HEK293 (cell line): ENCODE measurements at regions not wholly inside any gene's neighbourhood (a gene's known extent, or its start where the extent isn't known, plus 50 kb on each side); places are given as distances from the start of the nearest gene placed in this dataset.

Source experiments
- SETDB1 ChIP-seq: IDR thresholded peaks from one replicate; pipeline ENCODE4 v1.6.1; 2017; ENCODE audit warnings: mild to moderate bottlenecking, low read length, moderate library complexity, mixed read lengths; ENCODE audit not compliant: insufficient read length
- ZBTB7A ChIP-seq: fragments of 450-650 bp; formaldehyde crosslinking; IDR thresholded peaks from 2 replicates; pipeline ENCODE4 v1.5.1; 2016; ENCODE audit warnings: low read depth, missing biosample characterization, missing genetic modification characterization
- ZNF157 ChIP-seq: fragments of 450-650 bp; formaldehyde crosslinking; IDR thresholded peaks from 2 replicates; pipeline ENCODE4 v1.5.1; 2016; ENCODE audit warnings: missing biosample characterization, missing genetic modification characterization
- ZNF274 ChIP-seq, 2 experiments: fragments of 200-500 bp in 1 of 2; fragments of 450-650 bp in 1 of 2; sonication (Bioruptor generic) in 1 of 2; formaldehyde crosslinking in 1 of 2; IDR thresholded peaks; 2 replicates each; pipeline versions ENCODE4 v1.5.1 to v1.6.1; 2014 to 2016; ENCODE audit warnings: borderline replicate concordance in 1 of 2, inconsistent platforms in 1 of 2, low read length in 1 of 2, missing biosample characterization in 1 of 2, missing genetic modification characterization in 1 of 2
- ZNF416 ChIP-seq: fragments of 450-650 bp; formaldehyde crosslinking; IDR thresholded peaks from 2 replicates; pipeline ENCODE4 v1.5.1; 2016; ENCODE audit warnings: missing biosample characterization, missing genetic modification characterization
- ZSCAN16 ChIP-seq: fragments of 450-650 bp; formaldehyde crosslinking; IDR thresholded peaks from 2 replicates; pipeline ENCODE4 v1.5.1; 2016; ENCODE audit warnings: missing biosample characterization, missing genetic modification characterization
- TF ChIP-seq, protein P1 (sequence below): fragments of 450-650 bp; formaldehyde crosslinking; IDR thresholded peaks from 2 replicates; pipeline ENCODE4 v1.5.1; 2016; ENCODE audit warnings: missing biosample characterization, missing genetic modification characterization
- TF ChIP-seq, protein P2 (sequence below): fragments of 450-650 bp; formaldehyde crosslinking; IDR thresholded peaks from 2 replicates; pipeline ENCODE4 v1.5.1; 2017; ENCODE audit warnings: missing biosample characterization, missing genetic modification characterization
- TF ChIP-seq, protein P3 (sequence below): fragments of 450-650 bp; formaldehyde crosslinking; IDR thresholded peaks from 2 replicates; pipeline ENCODE4 v1.5.1; 2016; ENCODE audit warnings: missing biosample characterization, missing genetic modification characterization
- TF ChIP-seq, protein P4 (sequence below): fragments of 450-650 bp; formaldehyde crosslinking; optimal IDR thresholded peaks from 2 replicates; pipeline ENCODE3; 2016; ENCODE audit warnings: missing biosample characterization, mild to moderate bottlenecking, missing genetic modification characterization

DNA sequence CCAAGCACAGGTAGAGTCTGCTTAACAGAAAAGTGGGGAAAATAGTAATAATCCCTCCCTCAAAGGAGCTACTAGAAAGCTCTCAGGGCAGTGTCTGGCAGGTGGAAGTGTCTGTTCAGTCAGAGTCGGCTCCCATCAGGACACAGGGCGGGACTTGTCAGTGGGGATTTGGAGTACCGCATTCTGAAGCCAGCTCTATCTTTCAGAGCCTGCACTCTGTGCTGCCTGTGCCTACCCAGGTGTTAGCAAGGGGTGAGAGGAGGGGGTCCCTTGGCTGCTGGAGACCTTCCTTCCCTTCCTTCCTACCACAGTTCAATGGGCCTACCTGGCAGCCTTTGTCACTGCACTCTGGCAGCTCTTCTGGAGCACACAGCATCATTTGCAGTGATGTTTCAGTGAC is 615.5 kb downstream of the AJAP1 start:
- no peak for TF ChIP-seq ZNF416
- TF ChIP-seq, protein P1, sequence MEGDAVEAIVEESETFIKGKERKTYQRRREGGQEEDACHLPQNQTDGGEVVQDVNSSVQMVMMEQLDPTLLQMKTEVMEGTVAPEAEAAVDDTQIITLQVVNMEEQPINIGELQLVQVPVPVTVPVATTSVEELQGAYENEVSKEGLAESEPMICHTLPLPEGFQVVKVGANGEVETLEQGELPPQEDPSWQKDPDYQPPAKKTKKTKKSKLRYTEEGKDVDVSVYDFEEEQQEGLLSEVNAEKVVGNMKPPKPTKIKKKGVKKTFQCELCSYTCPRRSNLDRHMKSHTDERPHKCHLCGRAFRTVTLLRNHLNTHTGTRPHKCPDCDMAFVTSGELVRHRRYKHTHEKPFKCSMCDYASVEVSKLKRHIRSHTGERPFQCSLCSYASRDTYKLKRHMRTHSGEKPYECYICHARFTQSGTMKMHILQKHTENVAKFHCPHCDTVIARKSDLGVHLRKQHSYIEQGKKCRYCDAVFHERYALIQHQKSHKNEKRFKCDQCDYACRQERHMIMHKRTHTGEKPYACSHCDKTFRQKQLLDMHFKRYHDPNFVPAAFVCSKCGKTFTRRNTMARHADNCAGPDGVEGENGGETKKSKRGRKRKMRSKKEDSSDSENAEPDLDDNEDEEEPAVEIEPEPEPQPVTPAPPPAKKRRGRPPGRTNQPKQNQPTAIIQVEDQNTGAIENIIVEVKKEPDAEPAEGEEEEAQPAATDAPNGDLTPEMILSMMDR (tag by site-specific recombination) = no peak
- TF ChIP-seq, protein P2, sequence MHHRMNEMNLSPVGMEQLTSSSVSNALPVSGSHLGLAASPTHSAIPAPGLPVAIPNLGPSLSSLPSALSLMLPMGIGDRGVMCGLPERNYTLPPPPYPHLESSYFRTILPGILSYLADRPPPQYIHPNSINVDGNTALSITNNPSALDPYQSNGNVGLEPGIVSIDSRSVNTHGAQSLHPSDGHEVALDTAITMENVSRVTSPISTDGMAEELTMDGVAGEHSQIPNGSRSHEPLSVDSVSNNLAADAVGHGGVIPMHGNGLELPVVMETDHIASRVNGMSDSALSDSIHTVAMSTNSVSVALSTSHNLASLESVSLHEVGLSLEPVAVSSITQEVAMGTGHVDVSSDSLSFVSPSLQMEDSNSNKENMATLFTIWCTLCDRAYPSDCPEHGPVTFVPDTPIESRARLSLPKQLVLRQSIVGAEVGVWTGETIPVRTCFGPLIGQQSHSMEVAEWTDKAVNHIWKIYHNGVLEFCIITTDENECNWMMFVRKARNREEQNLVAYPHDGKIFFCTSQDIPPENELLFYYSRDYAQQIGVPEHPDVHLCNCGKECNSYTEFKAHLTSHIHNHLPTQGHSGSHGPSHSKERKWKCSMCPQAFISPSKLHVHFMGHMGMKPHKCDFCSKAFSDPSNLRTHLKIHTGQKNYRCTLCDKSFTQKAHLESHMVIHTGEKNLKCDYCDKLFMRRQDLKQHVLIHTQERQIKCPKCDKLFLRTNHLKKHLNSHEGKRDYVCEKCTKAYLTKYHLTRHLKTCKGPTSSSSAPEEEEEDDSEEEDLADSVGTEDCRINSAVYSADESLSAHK (tag by site-specific recombination) = no peak
- TF ChIP-seq ZSCAN16 = no peak
- no peak for TF ChIP-seq SETDB1
- no peak for TF ChIP-seq ZBTB7A (tag by site-specific recombination)
- TF ChIP-seq, protein P3, sequence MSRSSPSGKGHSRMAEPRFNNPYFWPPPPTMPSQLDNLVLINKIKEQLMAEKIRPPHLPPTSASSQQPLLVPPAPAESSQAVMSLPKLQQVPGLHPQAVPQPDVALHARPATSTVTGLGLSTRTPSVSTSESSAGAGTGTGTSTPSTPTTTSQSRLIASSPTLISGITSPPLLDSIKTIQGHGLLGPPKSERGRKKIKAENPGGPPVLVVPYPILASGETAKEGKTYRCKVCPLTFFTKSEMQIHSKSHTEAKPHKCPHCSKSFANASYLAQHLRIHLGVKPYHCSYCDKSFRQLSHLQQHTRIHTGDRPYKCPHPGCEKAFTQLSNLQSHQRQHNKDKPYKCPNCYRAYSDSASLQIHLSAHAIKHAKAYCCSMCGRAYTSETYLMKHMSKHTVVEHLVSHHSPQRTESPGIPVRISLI (tag by site-specific recombination) = no peak
- no peak for TF ChIP-seq ZNF274 (IDR thresholded peaks at IDR 0.05; ENCODE audit: low read length)
- TF ChIP-seq ZNF274 (tag by site-specific recombination; IDR thresholded peaks at IDR 0.05; ENCODE audit: borderline replicate concordance) = no peak
- TF ChIP-seq ZNF157 (tag by site-specific recombination) = no peak
- TF ChIP-seq, protein P4, sequence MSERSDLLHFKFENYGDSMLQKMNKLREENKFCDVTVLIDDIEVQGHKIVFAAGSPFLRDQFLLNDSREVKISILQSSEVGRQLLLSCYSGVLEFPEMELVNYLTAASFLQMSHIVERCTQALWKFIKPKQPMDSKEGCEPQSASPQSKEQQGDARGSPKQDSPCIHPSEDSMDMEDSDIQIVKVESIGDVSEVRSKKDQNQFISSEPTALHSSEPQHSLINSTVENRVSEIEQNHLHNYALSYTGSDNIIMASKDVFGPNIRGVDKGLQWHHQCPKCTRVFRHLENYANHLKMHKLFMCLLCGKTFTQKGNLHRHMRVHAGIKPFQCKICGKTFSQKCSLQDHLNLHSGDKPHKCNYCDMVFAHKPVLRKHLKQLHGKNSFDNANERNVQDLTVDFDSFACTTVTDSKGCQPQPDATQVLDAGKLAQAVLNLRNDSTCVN (tag by site-specific recombination) = no peak
